PFSK-1 (cell line): ENCODE measurements at regions not wholly inside any gene's neighbourhood (a gene's known extent, or its start where the extent isn't known, plus 50 kb on each side); places are given as distances from the start of the nearest gene placed in this dataset.

Source experiments
- POLR2AphosphoS5 ChIP-seq: IDR thresholded peaks from 2 replicates; pipeline ENCODE4 v1.6.1; 2012; ENCODE audit warnings: low read depth, mild to moderate bottlenecking, control low read depth, low read length, moderate library complexity
- SIN3A ChIP-seq: IDR thresholded peaks from 2 replicates; pipeline ENCODE4 v1.6.1; 2012; ENCODE audit warnings: mild to moderate bottlenecking, low read length, moderate library complexity, borderline replicate concordance; ENCODE audit not compliant: insufficient read depth
- TAF1 ChIP-seq: IDR thresholded peaks from 2 replicates; pipeline ENCODE4 v1.6.1; 2012; ENCODE audit warnings: low read length, control low read depth, borderline replicate concordance; ENCODE audit not compliant: insufficient read depth
- TF ChIP-seq, protein P1 (sequence below), 2 experiments: IDR thresholded peaks; 2 replicates each; pipeline versions ENCODE4 v1.6.1 to v1.8.0; 2011 to 2012; ENCODE audit warnings: low read depth in 2 of 2, low read length in 2 of 2, control low read depth in 1 of 2, inconsistent platforms in 1 of 2, mild to moderate bottlenecking in 1 of 2, moderate library complexity in 1 of 2; ENCODE audit not compliant: insufficient read depth in 1 of 2

DNA sequence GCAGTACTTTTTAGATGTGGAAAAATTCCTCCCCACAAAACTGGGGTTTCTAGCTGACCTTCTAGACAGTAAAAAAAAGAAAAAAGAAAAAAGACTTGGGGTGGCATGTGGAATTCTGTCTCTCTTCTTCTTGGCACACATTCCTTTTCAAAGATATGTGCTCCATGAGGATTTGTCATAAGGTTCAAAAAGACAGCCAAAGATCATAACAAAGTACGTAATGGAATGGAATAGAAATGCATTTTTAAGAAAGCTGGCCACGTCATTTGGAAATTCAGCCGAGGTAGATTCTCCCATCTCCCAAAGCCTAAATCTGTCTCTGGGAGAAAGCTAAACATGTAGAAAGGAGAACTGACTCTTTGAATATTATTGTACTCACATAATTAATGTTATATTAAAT, 381.3 kb upstream of the NFE2L3 start:
- TF ChIP-seq TAF1 (no peak), POLR2AphosphoS5 (no peak), SIN3A (no peak)
- TF ChIP-seq, protein P1, sequence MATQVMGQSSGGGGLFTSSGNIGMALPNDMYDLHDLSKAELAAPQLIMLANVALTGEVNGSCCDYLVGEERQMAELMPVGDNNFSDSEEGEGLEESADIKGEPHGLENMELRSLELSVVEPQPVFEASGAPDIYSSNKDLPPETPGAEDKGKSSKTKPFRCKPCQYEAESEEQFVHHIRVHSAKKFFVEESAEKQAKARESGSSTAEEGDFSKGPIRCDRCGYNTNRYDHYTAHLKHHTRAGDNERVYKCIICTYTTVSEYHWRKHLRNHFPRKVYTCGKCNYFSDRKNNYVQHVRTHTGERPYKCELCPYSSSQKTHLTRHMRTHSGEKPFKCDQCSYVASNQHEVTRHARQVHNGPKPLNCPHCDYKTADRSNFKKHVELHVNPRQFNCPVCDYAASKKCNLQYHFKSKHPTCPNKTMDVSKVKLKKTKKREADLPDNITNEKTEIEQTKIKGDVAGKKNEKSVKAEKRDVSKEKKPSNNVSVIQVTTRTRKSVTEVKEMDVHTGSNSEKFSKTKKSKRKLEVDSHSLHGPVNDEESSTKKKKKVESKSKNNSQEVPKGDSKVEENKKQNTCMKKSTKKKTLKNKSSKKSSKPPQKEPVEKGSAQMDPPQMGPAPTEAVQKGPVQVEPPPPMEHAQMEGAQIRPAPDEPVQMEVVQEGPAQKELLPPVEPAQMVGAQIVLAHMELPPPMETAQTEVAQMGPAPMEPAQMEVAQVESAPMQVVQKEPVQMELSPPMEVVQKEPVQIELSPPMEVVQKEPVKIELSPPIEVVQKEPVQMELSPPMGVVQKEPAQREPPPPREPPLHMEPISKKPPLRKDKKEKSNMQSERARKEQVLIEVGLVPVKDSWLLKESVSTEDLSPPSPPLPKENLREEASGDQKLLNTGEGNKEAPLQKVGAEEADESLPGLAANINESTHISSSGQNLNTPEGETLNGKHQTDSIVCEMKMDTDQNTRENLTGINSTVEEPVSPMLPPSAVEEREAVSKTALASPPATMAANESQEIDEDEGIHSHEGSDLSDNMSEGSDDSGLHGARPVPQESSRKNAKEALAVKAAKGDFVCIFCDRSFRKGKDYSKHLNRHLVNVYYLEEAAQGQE (IDR thresholded peaks at IDR 0.05; ENCODE audit: insufficient read depth in 1 of 2, low read depth in 2 of 2, low read length in 2 of 2) = no peak
